MM.1S (cell line): ENCODE measurements at regions not wholly inside any gene's neighbourhood (a gene's known extent, or its start where the extent isn't known, plus 50 kb on each side); places are given as distances from the start of the nearest gene placed in this dataset.

Experiments used
- EZH2 ChIP-seq: fragments of 300-600 bp; sonication (generic); optimal IDR thresholded peaks from 2 replicates; pipeline ENCODE3; 2017; ENCODE audit warnings: low read depth, mild to moderate bottlenecking, antibody characterized with exemption, low read length, mixed read lengths
- EZH2phosphoT487 ChIP-seq: fragments of 300-600 bp; sonication (generic); IDR thresholded peaks from 2 replicates; pipeline ENCODE4 v1.6.1; 2018; ENCODE audit warnings: antibody characterized with exemption, low read length
- TF ChIP-seq, protein P1 (sequence below): fragments of 300-600 bp; sonication (generic); IDR thresholded peaks from 2 replicates; pipeline ENCODE4 v1.5.1; 2016; ENCODE audit warnings: antibody characterized with exemption, low read length, mixed read lengths

DNA sequence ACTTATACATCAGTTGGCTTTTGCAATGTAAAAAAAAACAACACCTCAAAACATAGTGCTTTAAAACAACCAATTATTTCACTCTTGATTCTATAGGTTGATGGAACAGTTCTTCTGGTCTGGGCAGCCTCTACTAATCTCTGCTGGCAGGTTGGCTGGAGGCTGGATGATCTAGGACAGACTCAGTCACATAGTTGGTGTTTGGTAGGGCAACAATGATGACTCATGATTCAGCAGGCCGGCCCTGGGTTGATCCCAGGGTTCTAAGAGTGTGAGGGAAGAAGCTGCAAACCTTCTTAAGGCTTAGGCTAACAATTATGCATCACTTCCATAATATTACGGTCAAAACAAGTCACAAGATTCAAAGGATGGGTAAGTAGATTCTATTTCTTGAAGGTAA is 558.2 kb downstream of the ZNF674 start:
- TF ChIP-seq, protein P1, sequence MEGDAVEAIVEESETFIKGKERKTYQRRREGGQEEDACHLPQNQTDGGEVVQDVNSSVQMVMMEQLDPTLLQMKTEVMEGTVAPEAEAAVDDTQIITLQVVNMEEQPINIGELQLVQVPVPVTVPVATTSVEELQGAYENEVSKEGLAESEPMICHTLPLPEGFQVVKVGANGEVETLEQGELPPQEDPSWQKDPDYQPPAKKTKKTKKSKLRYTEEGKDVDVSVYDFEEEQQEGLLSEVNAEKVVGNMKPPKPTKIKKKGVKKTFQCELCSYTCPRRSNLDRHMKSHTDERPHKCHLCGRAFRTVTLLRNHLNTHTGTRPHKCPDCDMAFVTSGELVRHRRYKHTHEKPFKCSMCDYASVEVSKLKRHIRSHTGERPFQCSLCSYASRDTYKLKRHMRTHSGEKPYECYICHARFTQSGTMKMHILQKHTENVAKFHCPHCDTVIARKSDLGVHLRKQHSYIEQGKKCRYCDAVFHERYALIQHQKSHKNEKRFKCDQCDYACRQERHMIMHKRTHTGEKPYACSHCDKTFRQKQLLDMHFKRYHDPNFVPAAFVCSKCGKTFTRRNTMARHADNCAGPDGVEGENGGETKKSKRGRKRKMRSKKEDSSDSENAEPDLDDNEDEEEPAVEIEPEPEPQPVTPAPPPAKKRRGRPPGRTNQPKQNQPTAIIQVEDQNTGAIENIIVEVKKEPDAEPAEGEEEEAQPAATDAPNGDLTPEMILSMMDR, result no peak
- TF ChIP-seq EZH2 (no peak), EZH2phosphoT487 (no peak)
